SK-N-SH (cell line): ENCODE measurements at regions not wholly inside any gene's neighbourhood (a gene's known extent, or its start where the extent isn't known, plus 50 kb on each side); places are given as distances from the start of the nearest gene placed in this dataset.

Experiments used
- CTCF ChIA-PET: fragments of 300-600, 350-600 bp; formaldehyde crosslinking; extraction: SDS; loops from one replicate; lab custom pipeline; 2021; lab: Yijun Ruan, JAX
- POLR2A ChIA-PET: fragments of 350-600 bp; sonication (Branson Sonifier 250); formaldehyde crosslinking; extraction: SDS; loops from one replicate; lab custom pipeline; 2020; ENCODE audit warnings: antibody characterized with exemption, inconsistent platforms; lab: Yijun Ruan, JAX
- DNase-seq: peaks from one replicate; pipeline ENCODE4 v3.0.0; 2012
- H2AFZ ChIP-seq: fragments of 200-600 bp; sonication (generic); 2 replicates; pipeline ENCODE4 v1.8.1; 2016; ENCODE audit warnings: antibody characterized with exemption, mild to moderate bottlenecking, low read depth
- H3F3A ChIP-seq: fragments of 200-600 bp; sonication (generic); replicated peaks from 2 replicates; pipeline ENCODE3; 2016; ENCODE audit warnings: antibody characterized with exemption, mild to moderate bottlenecking; ENCODE audit not compliant: insufficient read depth
- H3K27ac ChIP-seq, 2 experiments: fragments of 200-500 bp in 1 of 2; fragments of 200-600 bp in 1 of 2; sonication (Bioruptor generic) in 1 of 2; sonication (generic), shearing (Covaris generic) in 1 of 2; 2 replicates each; pipeline versions ENCODE4 v1.5.1 to v1.6.1; 2014 to 2016; ENCODE audit warnings: low read depth in 2 of 2, inconsistent platforms in 1 of 2, low read length in 1 of 2, mild to moderate bottlenecking in 1 of 2, mixed read lengths in 1 of 2
- H3K27me3 ChIP-seq: fragments of 200-600 bp; sonication (generic), shearing (Covaris generic); 2 replicates; pipeline ENCODE4 v1.6.1; 2016; ENCODE audit warnings: mixed run types; ENCODE audit not compliant: insufficient read depth
- H3K36me3 ChIP-seq, 2 experiments: fragments of 200-500 bp in 1 of 2; fragments of 200-600 bp in 1 of 2; sonication (Bioruptor generic) in 1 of 2; sonication (generic) in 1 of 2; replicated peaks in 1 of 2; 2 replicates each; pipeline versions ENCODE3 to v1.5.1; 2014 to 2016; ENCODE audit warnings: low read length in 1 of 2, mild to moderate bottlenecking in 1 of 2; ENCODE audit not compliant: insufficient read depth in 2 of 2, control insufficient read depth in 1 of 2
- H3K4me1 ChIP-seq, 2 experiments: fragments of 200-500 bp in 1 of 2; fragments of 200-600 bp in 1 of 2; sonication (Bioruptor generic) in 1 of 2; sonication (generic), shearing (Covaris generic) in 1 of 2; 2 replicates each; pipeline versions ENCODE4 v1.5.1 to v1.6.1; 2014 to 2016; ENCODE audit warnings: low read depth in 1 of 2, low read length in 1 of 2, mixed run types in 1 of 2; ENCODE audit not compliant: insufficient read depth in 2 of 2, control insufficient read depth in 1 of 2
- H3K4me2 ChIP-seq: fragments of 200-600 bp; sonication (generic), shearing (Covaris generic); 2 replicates; pipeline ENCODE4 v1.6.1; 2017; ENCODE audit warnings: mixed run types
- H3K4me3 ChIP-seq, 2 experiments: fragments of 200-500 bp in 1 of 2; fragments of 200-600 bp in 1 of 2; sonication (Bioruptor generic) in 1 of 2; sonication (generic), shearing (Covaris generic) in 1 of 2; 2 replicates each; pipeline versions ENCODE4 v1.5.1 to v1.8.1; 2014 to 2016; ENCODE audit warnings: low read depth in 2 of 2, inconsistent platforms in 1 of 2, low read length in 1 of 2, mild to moderate bottlenecking in 1 of 2, mixed read lengths in 1 of 2, moderate library complexity in 1 of 2
- H3K79me2 ChIP-seq: fragments of 200-600 bp; sonication (generic); 2 replicates; pipeline ENCODE4 v1.8.1; 2017; ENCODE audit warnings: mild to moderate bottlenecking; ENCODE audit not compliant: insufficient read depth
- H3K9ac ChIP-seq: fragments of 200-600 bp; sonication (generic); 2 replicates; pipeline ENCODE4 v1.6.1; 2017; ENCODE audit warnings: mixed run types
- H3K9me2 ChIP-seq: fragments of 200-600 bp; sonication (generic); 2 replicates; pipeline ENCODE4 v1.6.1; 2017; ENCODE audit warnings: mixed run types
- H3K9me3 ChIP-seq: fragments of 200-600 bp; sonication (generic); 2 replicates; pipeline ENCODE4 v1.6.1; 2017; ENCODE audit warnings: mixed run types, mild to moderate bottlenecking, moderate library complexity
- H4K20me1 ChIP-seq: fragments of 200-600 bp; sonication (generic); 2 replicates; pipeline ENCODE4 v1.6.1; 2017; ENCODE audit warnings: mild to moderate bottlenecking, mixed run types; ENCODE audit not compliant: insufficient read depth
- CHD2 ChIP-seq: fragments of 150-350 bp; IDR thresholded peaks from 2 replicates; pipeline ENCODE4 v1.6.1; 2018; ENCODE audit warnings: low read length; ENCODE audit not compliant: partially characterized antibody
- ELF1 ChIP-seq: IDR thresholded peaks from 2 replicates; pipeline ENCODE4 v1.4.0; 2012
- EP300 ChIP-seq, 2 experiments: IDR thresholded peaks; 2 replicates each; pipeline versions ENCODE4 v1.4.0 to v1.6.1; 2012; ENCODE audit warnings: borderline replicate concordance in 1 of 2, low read depth in 1 of 2, low read length in 1 of 2
- EZH2phosphoT487 ChIP-seq: fragments of 200-600 bp; sonication (generic); IDR thresholded peaks from 2 replicates; pipeline ENCODE4 v1.6.1; 2017; ENCODE audit warnings: low read depth, mixed run types, mild to moderate bottlenecking, antibody characterized with exemption, moderate library complexity, borderline replicate concordance
- FOSL2 ChIP-seq: IDR thresholded peaks from 2 replicates; pipeline ENCODE4 v1.4.0; 2012; ENCODE audit warnings: low read depth, mild to moderate bottlenecking, moderate library complexity, borderline replicate concordance
- FOXJ3 ChIP-seq: sonication (generic); formaldehyde crosslinking; IDR thresholded peaks from 2 replicates; pipeline ENCODE4 v1.5.1; 2020; ENCODE audit warnings: mild to moderate bottlenecking, missing genetic modification reagents
- FOXM1 ChIP-seq: IDR thresholded peaks from 2 replicates; pipeline ENCODE4 v1.4.0; 2012; ENCODE audit warnings: low read depth, mild to moderate bottlenecking
- GABPA ChIP-seq: IDR thresholded peaks from 2 replicates; pipeline ENCODE4 v1.4.0; 2012; ENCODE audit warnings: low read depth, mild to moderate bottlenecking
- NRF1 ChIP-seq: IDR thresholded peaks from 2 replicates; pipeline ENCODE4 v1.6.1; 2012; ENCODE audit warnings: low read depth, mild to moderate bottlenecking, low read length
- POLR2AphosphoS5 ChIP-seq: IDR thresholded peaks from 2 replicates; pipeline ENCODE4 v1.6.1; 2012; ENCODE audit warnings: low read depth, low read length
- RFX5 ChIP-seq: IDR thresholded peaks from 2 replicates; pipeline ENCODE4 v1.6.1; 2012; ENCODE audit warnings: mild to moderate bottlenecking, improper control_type of control experiment, low read length
- RXRA ChIP-seq: IDR thresholded peaks from 2 replicates; pipeline ENCODE4 v1.4.0; 2012; ENCODE audit warnings: low read depth, mild to moderate bottlenecking, borderline replicate concordance
- TAF1 ChIP-seq: IDR thresholded peaks from 2 replicates; pipeline ENCODE4 v1.6.1; 2012; ENCODE audit warnings: low read depth, mild to moderate bottlenecking, low read length, moderate library complexity, borderline replicate concordance
- TCF12 ChIP-seq: IDR thresholded peaks from 2 replicates; pipeline ENCODE4 v1.4.0; 2012
- TEAD4 ChIP-seq: IDR thresholded peaks from 2 replicates; pipeline ENCODE4 v1.4.0; 2012; ENCODE audit warnings: mild to moderate bottlenecking, borderline replicate concordance; ENCODE audit not compliant: insufficient read depth
- WGBS: methylation state at CpG from one replicate; pipeline ENCODE4 v1.1.6; 2017; ENCODE audit warnings: low lambda C conversion rate; 5-methylcytosine and 5-hydroxymethylcytosine counted together
- TF ChIP-seq, protein P1 (sequence below): fragments of 150-350 bp; IDR thresholded peaks from 2 replicates; pipeline ENCODE4 v1.6.1; 2017; ENCODE audit warnings: antibody characterized with exemption, low read length, low read depth, borderline replicate concordance

DNA sequence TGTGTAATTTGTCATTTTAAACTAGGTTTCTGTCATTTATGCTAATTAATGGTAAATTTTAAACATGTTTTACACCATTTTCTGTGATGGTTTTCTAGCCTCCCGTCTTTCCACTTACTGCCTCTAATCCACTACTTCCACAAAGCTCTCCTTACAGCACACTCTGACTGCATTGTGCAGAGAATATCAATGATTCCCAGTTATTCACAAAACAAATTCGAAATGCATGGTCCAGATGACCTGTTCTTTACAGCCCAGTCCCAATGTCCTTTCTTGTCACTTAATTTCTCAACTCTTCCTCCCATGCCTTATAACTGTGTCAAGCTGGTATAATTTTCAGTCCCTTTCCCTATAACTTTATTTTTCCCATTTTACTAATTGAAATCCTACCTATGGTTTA lies 770.5 kb downstream of the USP25 start:
- no peak overlapping the region for H3K4me3 ChIP-seq
- H3K79me2 ChIP-seq = no peaks in the 10 kb centered on the region
- H3K9me2 ChIP-seq = no peaks in the 10 kb centered on the region
- DNase-seq = no peak
- no peak for TF ChIP-seq GABPA
- no peak for TF ChIP-seq TEAD4
- TF ChIP-seq CHD2 = no peak
- TF ChIP-seq TCF12 = no peak
- TF ChIP-seq RXRA = no peak
- no peak for TF ChIP-seq TAF1
- TF ChIP-seq, protein P1, sequence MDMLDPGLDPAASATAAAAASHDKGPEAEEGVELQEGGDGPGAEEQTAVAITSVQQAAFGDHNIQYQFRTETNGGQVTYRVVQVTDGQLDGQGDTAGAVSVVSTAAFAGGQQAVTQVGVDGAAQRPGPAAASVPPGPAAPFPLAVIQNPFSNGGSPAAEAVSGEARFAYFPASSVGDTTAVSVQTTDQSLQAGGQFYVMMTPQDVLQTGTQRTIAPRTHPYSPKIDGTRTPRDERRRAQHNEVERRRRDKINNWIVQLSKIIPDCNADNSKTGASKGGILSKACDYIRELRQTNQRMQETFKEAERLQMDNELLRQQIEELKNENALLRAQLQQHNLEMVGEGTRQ = no peak
- no peak for TF ChIP-seq POLR2AphosphoS5
- TF ChIP-seq EZH2phosphoT487 = no peak
- no peak for TF ChIP-seq FOSL2
- no peak for TF ChIP-seq FOXM1
- no peak for TF ChIP-seq NRF1
- no peak for TF ChIP-seq RFX5
- no peak for TF ChIP-seq ELF1
- no peak for TF ChIP-seq FOXJ3 (CRISPR knock-in tag)
- TF ChIP-seq EP300 (IDR thresholded peaks at IDR 0.05; ENCODE audit: borderline replicate concordance in 1 of 2, low read depth in 1 of 2, low read length in 1 of 2) = no peak
- no peak overlapping the region for H3K9ac ChIP-seq
- H3K36me3 ChIP-seq = no peaks in the 10 kb centered on the region
- POLR2A ChIA-PET = no interaction called here
- H3K27me3 ChIP-seq = no peaks in the 10 kb centered on the region
- no peaks in the 10 kb centered on the region for H4K20me1 ChIP-seq
- 42% methylated on average over 2 of the region's 2 CpGs for WGBS
- no peaks in the 10 kb centered on the region for H3K9me3 ChIP-seq
- no peak overlapping the region for H2AFZ ChIP-seq
- no peak overlapping the region for H3K4me2 ChIP-seq
- no peak overlapping the region for H3K27ac ChIP-seq
- H3K4me1 ChIP-seq = no peaks in the 10 kb centered on the region
- no peaks in the 10 kb centered on the region for H3F3A ChIP-seq
- CTCF ChIA-PET = interaction anchor here (0.7 kb wide), 1 partner anchor 50 kb away, joined by 4 read pairs; no protein-coding TSS in a partner anchor

DNA sequence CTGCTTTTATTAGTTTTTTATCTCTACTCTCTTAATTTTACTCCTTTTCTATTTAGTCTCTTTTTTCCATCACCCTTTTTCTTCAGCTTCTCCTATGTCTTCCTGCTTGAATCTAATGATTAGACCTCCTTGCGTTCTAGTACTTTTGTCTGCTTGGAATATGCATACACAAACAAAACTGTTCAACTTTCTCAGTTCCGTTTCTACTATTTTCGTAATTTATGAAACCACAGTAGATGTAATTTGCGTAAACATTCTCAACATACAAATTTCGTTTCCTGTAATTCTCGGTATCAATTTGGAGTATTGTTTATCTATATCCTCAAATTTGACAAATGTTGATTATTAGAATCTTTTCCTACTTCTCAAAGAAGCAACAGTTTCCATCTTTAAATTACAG lies 772.5 kb downstream of the USP25 start:
- POLR2A ChIA-PET = no interaction called here
- TF ChIP-seq GABPA = no peak
- Histone ChIP-seq H4K20me1 (no peaks in the 10 kb centered on the region), H3K27me3 (no peaks in the 10 kb centered on the region), H3K36me3 (no peaks in the 10 kb centered on the region), H3F3A (no peaks in the 10 kb centered on the region), H3K79me2 (no peaks in the 10 kb centered on the region), H3K4me1 (no peaks in the 10 kb centered on the region), H3K9ac (no peak overlapping the region), H2AFZ (no peak overlapping the region), H3K4me2 (no peak overlapping the region), H3K9me3 (no peaks in the 10 kb centered on the region), H3K9me2 (no peaks in the 10 kb centered on the region), H3K27ac (no peak overlapping the region), H3K4me3 (no peak overlapping the region)
- no peak for DNase-seq
- CTCF ChIA-PET = interaction anchor here (1.6 kb wide), 1 partner anchor 9 kb away, joined by 3 read pairs; no protein-coding TSS in a partner anchor
- WGBS = 79% methylated on average over 6 of the region's 6 CpGs
